ENCODE measurements at regions not wholly inside any gene's neighbourhood (a gene's known extent, or its start where the extent isn't known, plus 50 kb on each side); places are given as distances from the start of the nearest gene placed in this dataset.

DNA sequence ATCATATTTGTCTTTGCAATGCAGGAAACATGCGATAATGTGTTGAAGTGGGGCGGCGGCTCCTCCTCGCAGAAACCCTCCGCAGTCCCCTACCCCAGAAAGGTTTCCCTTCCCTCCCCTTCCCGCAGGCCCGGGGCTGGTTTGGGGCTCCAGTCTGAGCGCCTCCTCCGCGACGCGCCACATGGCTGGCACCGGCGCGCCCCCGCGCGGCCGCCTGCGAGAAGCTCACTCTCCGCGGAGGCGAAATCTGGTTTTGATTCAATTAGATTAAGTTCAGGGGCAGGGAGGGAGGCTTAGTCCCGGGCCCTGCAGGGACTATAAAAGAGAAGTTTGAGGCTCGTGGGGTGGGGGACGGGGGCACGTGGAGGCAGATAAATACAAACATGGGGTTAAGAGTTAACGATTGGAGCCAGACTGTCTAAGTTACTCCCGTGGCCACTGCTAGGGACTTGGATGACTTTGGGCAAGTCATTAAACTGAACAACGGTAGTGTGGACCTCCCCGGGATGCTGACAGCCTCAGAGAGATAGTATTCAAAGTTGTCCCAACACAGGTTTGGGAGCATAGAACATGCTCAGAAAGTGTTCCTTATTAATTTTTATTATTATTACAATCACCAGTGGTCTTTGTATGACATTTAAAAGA lies 69.4 kb downstream of the MSX2 start:
- TF ChIP-seq, protein P1, sequence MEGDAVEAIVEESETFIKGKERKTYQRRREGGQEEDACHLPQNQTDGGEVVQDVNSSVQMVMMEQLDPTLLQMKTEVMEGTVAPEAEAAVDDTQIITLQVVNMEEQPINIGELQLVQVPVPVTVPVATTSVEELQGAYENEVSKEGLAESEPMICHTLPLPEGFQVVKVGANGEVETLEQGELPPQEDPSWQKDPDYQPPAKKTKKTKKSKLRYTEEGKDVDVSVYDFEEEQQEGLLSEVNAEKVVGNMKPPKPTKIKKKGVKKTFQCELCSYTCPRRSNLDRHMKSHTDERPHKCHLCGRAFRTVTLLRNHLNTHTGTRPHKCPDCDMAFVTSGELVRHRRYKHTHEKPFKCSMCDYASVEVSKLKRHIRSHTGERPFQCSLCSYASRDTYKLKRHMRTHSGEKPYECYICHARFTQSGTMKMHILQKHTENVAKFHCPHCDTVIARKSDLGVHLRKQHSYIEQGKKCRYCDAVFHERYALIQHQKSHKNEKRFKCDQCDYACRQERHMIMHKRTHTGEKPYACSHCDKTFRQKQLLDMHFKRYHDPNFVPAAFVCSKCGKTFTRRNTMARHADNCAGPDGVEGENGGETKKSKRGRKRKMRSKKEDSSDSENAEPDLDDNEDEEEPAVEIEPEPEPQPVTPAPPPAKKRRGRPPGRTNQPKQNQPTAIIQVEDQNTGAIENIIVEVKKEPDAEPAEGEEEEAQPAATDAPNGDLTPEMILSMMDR (IDR thresholded peaks at IDR 0.05; ENCODE audit: low read depth, low read length) = peak; percentile 84
- TF ChIP-seq, protein P2, sequence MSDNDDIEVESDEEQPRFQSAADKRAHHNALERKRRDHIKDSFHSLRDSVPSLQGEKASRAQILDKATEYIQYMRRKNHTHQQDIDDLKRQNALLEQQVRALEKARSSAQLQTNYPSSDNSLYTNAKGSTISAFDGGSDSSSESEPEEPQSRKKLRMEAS (IDR thresholded peaks at IDR 0.05; ENCODE audit: low read depth, low read length) = peak; percentile 49

All from NB4 (cell line).